Mesenchymal stem cell (in vitro differentiated cells and primary cell): ENCODE measurements at regions not wholly inside any gene's neighbourhood (a gene's known extent, or its start where the extent isn't known, plus 50 kb on each side); places are given as distances from the start of the nearest gene placed in this dataset.

Source experiments
- DNase-seq: peaks from one replicate; pipeline ENCODE4 v3.0.0-alpha.2; 2013
- H2AFZ ChIP-seq: one replicate; pipeline ENCODE4 v1.6.1; 2013; ENCODE audit warnings: low read depth, mild to moderate bottlenecking, control low read depth, inconsistent platforms, low read length, moderate library complexity
- H2AK5ac ChIP-seq: 2 replicates; pipeline ENCODE4 v1.6.1; 2013; ENCODE audit warnings: low read length, moderate library complexity, mild to moderate bottlenecking, inconsistent platforms; ENCODE audit not compliant: severe bottlenecking
- H2BK120ac ChIP-seq: one replicate; pipeline ENCODE4 v1.6.1; 2013; ENCODE audit warnings: low read depth, mild to moderate bottlenecking, inconsistent platforms, low read length, moderate library complexity
- H2BK12ac ChIP-seq, 2 experiments: one replicate each; pipeline ENCODE4 v1.6.1; 2013; ENCODE audit warnings: inconsistent platforms in 2 of 2, low read length in 2 of 2, mild to moderate bottlenecking in 2 of 2, moderate library complexity in 2 of 2, control low read depth in 1 of 2
- H2BK15ac ChIP-seq: one replicate; pipeline ENCODE4 v1.6.1; 2013; ENCODE audit warnings: mild to moderate bottlenecking, low read depth, inconsistent platforms; ENCODE audit not compliant: poor library complexity, severe bottlenecking
- H2BK5ac ChIP-seq: 2 replicates; pipeline ENCODE4 v1.6.1; 2013; ENCODE audit warnings: low read depth, mild to moderate bottlenecking, low read length, control low read depth, inconsistent platforms; ENCODE audit not compliant: poor library complexity, severe bottlenecking
- H3K14ac ChIP-seq, 2 experiments: one replicate each; pipeline ENCODE4 v1.6.1; 2013; ENCODE audit warnings: inconsistent platforms in 2 of 2, low read length in 2 of 2, control low read depth in 1 of 2, mild to moderate bottlenecking in 1 of 2, moderate library complexity in 1 of 2
- H3K18ac ChIP-seq, 2 experiments: one replicate each; pipeline ENCODE4 v1.6.1; 2013; ENCODE audit warnings: inconsistent platforms in 2 of 2, low read length in 2 of 2, control low read depth in 1 of 2, low read depth in 1 of 2, mild to moderate bottlenecking in 1 of 2
- H3K23ac ChIP-seq, 2 experiments: one replicate each; pipeline ENCODE4 v1.6.1; 2013; ENCODE audit warnings: inconsistent platforms in 2 of 2, low read length in 2 of 2, mild to moderate bottlenecking in 2 of 2, moderate library complexity in 2 of 2, control low read depth in 1 of 2
- H3K27ac ChIP-seq: 2 replicates; pipeline ENCODE4 v1.5.1; 2013; ENCODE audit warnings: mild to moderate bottlenecking, moderate library complexity, low read length, control low read depth, inconsistent platforms; ENCODE audit not compliant: poor library complexity, severe bottlenecking
- H3K27me3 ChIP-seq, 2 experiments: 2 replicates each; pipeline versions ENCODE4 v1.6.1 to v1.7.0; 2013; ENCODE audit warnings: low read length in 2 of 2, mild to moderate bottlenecking in 2 of 2, moderate library complexity in 2 of 2, control low read depth in 1 of 2, inconsistent platforms in 1 of 2; ENCODE audit not compliant: control insufficient read depth in 1 of 2, insufficient read depth in 1 of 2
- H3K36me3 ChIP-seq, 2 experiments: 2 replicates each; pipeline versions ENCODE4 v1.6.1 to v1.7.0; 2013; ENCODE audit warnings: low read length in 2 of 2, control low read depth in 1 of 2, inconsistent platforms in 1 of 2, low read depth in 1 of 2, mild to moderate bottlenecking in 1 of 2; ENCODE audit not compliant: insufficient read depth in 2 of 2, control insufficient read depth in 1 of 2
- H3K4ac ChIP-seq, 2 experiments: one replicate each; pipeline ENCODE4 v1.6.1; 2013; ENCODE audit warnings: inconsistent platforms in 2 of 2, low read length in 2 of 2, mild to moderate bottlenecking in 2 of 2, moderate library complexity in 2 of 2, control low read depth in 1 of 2, low read depth in 1 of 2
- H3K4me1 ChIP-seq: 2 replicates; pipeline ENCODE4 v1.6.1; 2013; ENCODE audit warnings: low read depth, low read length, control low read depth; ENCODE audit not compliant: control insufficient read depth, insufficient read depth
- H3K4me2 ChIP-seq: 2 replicates; pipeline ENCODE4 v1.6.1; 2013; ENCODE audit warnings: low read length, mild to moderate bottlenecking, inconsistent platforms; ENCODE audit not compliant: poor library complexity, severe bottlenecking
- H3K4me3 ChIP-seq, 2 experiments: 2 replicates each; pipeline versions ENCODE4 v1.5.1 to v1.7.0; 2013; ENCODE audit warnings: low read length in 2 of 2, mild to moderate bottlenecking in 2 of 2, control low read depth in 1 of 2, low read depth in 1 of 2; ENCODE audit not compliant: insufficient read depth in 1 of 2
- H3K79me1 ChIP-seq: replicated peaks from 2 replicates; pipeline ENCODE4 v1.6.1; 2013; ENCODE audit warnings: mild to moderate bottlenecking, control low read depth, low read length, inconsistent platforms; ENCODE audit not compliant: poor library complexity, severe bottlenecking
- H3K9ac ChIP-seq: 2 replicates; pipeline ENCODE4 v1.7.0; 2013; ENCODE audit warnings: mild to moderate bottlenecking, low read length, moderate library complexity
- H3K9me3 ChIP-seq: 2 replicates; pipeline ENCODE4 v1.7.0; 2013; ENCODE audit warnings: mild to moderate bottlenecking, low read length; ENCODE audit not compliant: control insufficient read depth
- H4K8ac ChIP-seq: one replicate; pipeline ENCODE4 v1.6.1; 2013; ENCODE audit warnings: inconsistent platforms, mild to moderate bottlenecking, low read length, moderate library complexity
- H4K91ac ChIP-seq: one replicate; pipeline ENCODE4 v1.6.1; 2013; ENCODE audit warnings: mild to moderate bottlenecking, low read length, inconsistent platforms
- whole genome bisulfite sequencing: methylation state at CpG from one replicate; pipeline ENCODE4 v1.1.7; 2013; ENCODE audit warnings: mixed read lengths; 5-methylcytosine and 5-hydroxymethylcytosine counted together

- no peak overlapping the region for H3K14ac ChIP-seq
- H2BK15ac ChIP-seq: no peak overlapping the region
- H3K9me3 ChIP-seq: no peaks in the 10 kb centered on the region
- H3K9ac ChIP-seq: no peak overlapping the region
- H3K4me1 ChIP-seq: no peaks in the 10 kb centered on the region
- H2BK5ac ChIP-seq: no peak overlapping the region
- H3K4me2 ChIP-seq: no peak overlapping the region
- H2AFZ ChIP-seq: no peak overlapping the region
- H3K79me1 ChIP-seq: no peaks in the 10 kb centered on the region
- H4K91ac ChIP-seq: no peak overlapping the region
- no peak overlapping the region for H2AK5ac ChIP-seq
- no peaks in the 10 kb centered on the region for H3K36me3 ChIP-seq
- H3K18ac ChIP-seq: no peak overlapping the region
- no peaks in the 10 kb centered on the region for H3K27me3 ChIP-seq
- DNase-seq: no peak
- H3K27ac ChIP-seq: no peak overlapping the region
- no peak overlapping the region for H2BK120ac ChIP-seq
- no peak overlapping the region for H3K4me3 ChIP-seq
- no peak overlapping the region for H4K8ac ChIP-seq
- no peak overlapping the region for H3K4ac ChIP-seq
- H3K23ac ChIP-seq: no peak overlapping the region
- H2BK12ac ChIP-seq: no peak overlapping the region
Observed at GRCh38 chr3:178259703-178260102, 276.5 kb upstream of the KCNMB2 start.

- no peak overlapping the region for H3K9ac ChIP-seq
- no peak overlapping the region for H3K4me3 ChIP-seq
- H3K4me2 ChIP-seq: no peak overlapping the region
Observed at GRCh38 chr3:178260887-178261565, 275.2 kb upstream of the KCNMB2 start.

GRCh38 chr3:178263236-178263916 is 272.9 kb upstream of the KCNMB2 start:
- no peak overlapping the region for H2BK5ac ChIP-seq
- H3K4me3 ChIP-seq: no peak overlapping the region
- H3K4me2 ChIP-seq: no peak overlapping the region
- no peak overlapping the region for H2BK15ac ChIP-seq
- H2BK120ac ChIP-seq: no peak overlapping the region
- H3K36me3 ChIP-seq: no peaks in the 10 kb centered on the region
- no peak overlapping the region for H3K23ac ChIP-seq
- H3K4me1 ChIP-seq: no peaks in the 10 kb centered on the region
- no peaks in the 10 kb centered on the region for H3K79me1 ChIP-seq
- H4K91ac ChIP-seq: no peak overlapping the region
- H3K27ac ChIP-seq: no peak overlapping the region
- H2AK5ac ChIP-seq: no peak overlapping the region
- no peak overlapping the region for H3K14ac ChIP-seq
- H3K9ac ChIP-seq: no peak overlapping the region
- H4K8ac ChIP-seq: no peak overlapping the region
- no peaks in the 10 kb centered on the region for H3K27me3 ChIP-seq
- H2BK12ac ChIP-seq: no peak overlapping the region
- no peak overlapping the region for H3K4ac ChIP-seq
- H2AFZ ChIP-seq: no peak overlapping the region
- DNase-seq: no peak
- H3K9me3 ChIP-seq: no peaks in the 10 kb centered on the region
- no peak overlapping the region for H3K18ac ChIP-seq
- WGBS: 51% methylated on average over 2 of the region's 2 CpGs

More at GRCh38 chr3:178260887-178261565, 275.2 kb upstream of the KCNMB2 start:
- Histone ChIP-seq H3K27me3 (no peaks in the 10 kb centered on the region), H3K14ac (no peak overlapping the region), H3K79me1 (no peaks in the 10 kb centered on the region), H3K36me3 (no peaks in the 10 kb centered on the region), H3K18ac (no peak overlapping the region), H2AFZ (no peak overlapping the region), H2BK15ac (no peak overlapping the region), H4K8ac (no peak overlapping the region), H3K9me3 (no peaks in the 10 kb centered on the region), H2BK12ac (no peak overlapping the region), H3K4ac (no peak overlapping the region), H3K4me1 (no peaks in the 10 kb centered on the region), H2BK5ac (no peak overlapping the region), H3K23ac (no peak overlapping the region), H2AK5ac (no peak overlapping the region), H4K91ac (no peak overlapping the region), H3K27ac (no peak overlapping the region), H2BK120ac (no peak overlapping the region)
- WGBS: 0% methylated on average over 1 of the region's 4 CpGs
- DNase-seq: peak; percentile 49

- H3K9ac ChIP-seq: no peak overlapping the region
- no peak overlapping the region for H3K4me2 ChIP-seq
- no peaks in the 10 kb centered on the region for H3K27me3 ChIP-seq
- H2BK5ac ChIP-seq: no peak overlapping the region
- no peak overlapping the region for H3K23ac ChIP-seq
- H3K4ac ChIP-seq: no peak overlapping the region
- no peak overlapping the region for H3K4me3 ChIP-seq
- no peak overlapping the region for H2AK5ac ChIP-seq
- no peak overlapping the region for H2BK120ac ChIP-seq
- no peak for DNase-seq
- H3K4me1 ChIP-seq: no peaks in the 10 kb centered on the region
- no peaks in the 10 kb centered on the region for H3K79me1 ChIP-seq
- H4K91ac ChIP-seq: no peak overlapping the region
- H3K9me3 ChIP-seq: no peaks in the 10 kb centered on the region
- no peak overlapping the region for H3K18ac ChIP-seq
- no peak overlapping the region for H2BK15ac ChIP-seq
- no peaks in the 10 kb centered on the region for H3K36me3 ChIP-seq
- WGBS: 81% methylated on average over 1 of the region's 1 CpG
- H2BK12ac ChIP-seq: no peak overlapping the region
- no peak overlapping the region for H3K27ac ChIP-seq
- H3K14ac ChIP-seq: no peak overlapping the region
- H2AFZ ChIP-seq: no peak overlapping the region
- H4K8ac ChIP-seq: no peak overlapping the region
Observed at GRCh38 chr3:178267158-178267844, 268.9 kb upstream of the KCNMB2 start.
